Fibroblast of lung (primary cell): ENCODE measurements at regions not wholly inside any gene's neighbourhood (a gene's known extent, or its start where the extent isn't known, plus 50 kb on each side); places are given as distances from the start of the nearest gene placed in this dataset.

Source experiments
- CTCF ChIP-seq, 2 donors: IDR thresholded peaks in 1 of 2; conservative IDR thresholded peaks in 1 of 2; 1 replicate in 1 of 2; 2 replicates in 1 of 2; pipeline ENCODE4 v1.5.1; 2011 to 2012; ENCODE audit warnings: low read length in 2 of 2, control low read depth in 1 of 2, inconsistent platforms in 1 of 2, low read depth in 1 of 2, mild to moderate bottlenecking in 1 of 2
- EZH2 ChIP-seq: IDR thresholded peaks from 2 replicates; pipeline ENCODE4 v1.5.1; 2012; ENCODE audit warnings: low read length, control low read depth, mild to moderate bottlenecking; ENCODE audit errors: missing control alignments

GRCh38 chr20:7714549-7714948, 225.7 kb downstream of the HAO1 start:
- TF ChIP-seq EZH2: no peak
- TF ChIP-seq CTCF (conservative IDR thresholded peaks at IDR 0.05 in 1 of 2, IDR thresholded peaks at IDR 0.05 in 1 of 2; ENCODE audit: low read depth in 1 of 2, low read length in 2 of 2): no peak
